ENCODE measurements at regions not wholly inside any gene's neighbourhood (a gene's known extent, or its start where the extent isn't known, plus 50 kb on each side); places are given as distances from the start of the nearest gene placed in this dataset.

DNA sequence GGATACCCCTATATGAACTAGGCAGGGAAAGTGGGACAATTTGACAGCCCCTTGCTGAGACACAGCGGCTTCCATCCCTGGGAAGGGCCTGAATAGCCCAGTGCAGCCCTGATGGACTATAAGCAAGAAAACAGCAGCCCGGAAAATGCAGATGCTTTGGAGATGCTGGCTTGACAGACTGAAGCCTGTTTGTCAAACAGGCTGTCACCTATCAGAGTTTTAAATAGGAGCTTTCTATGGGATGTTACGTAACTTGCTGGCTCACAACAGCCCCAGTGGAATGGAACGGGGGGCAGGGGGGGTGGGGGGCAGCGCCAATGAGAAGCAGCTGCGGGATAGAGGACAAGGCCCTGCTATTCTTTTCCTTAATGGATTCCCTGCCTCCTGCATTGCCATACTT is 91.9 kb upstream of the NTM start:
- Histone ChIP-seq H3K27ac (ENCODE audit: low read depth, low read length) (no peak overlapping the region), H3K4me1 (ENCODE audit: insufficient read depth, low read length) (peaks cover 27% of the 10 kb centered on the region), H3K4me3 (ENCODE audit: low read length) (no peak overlapping the region), H3K9me3 (ENCODE audit: insufficient read depth, low read depth, low read length) (peaks cover 3% of the 10 kb centered on the region; the same call in 1 of the 2 replicates), H3K9ac (ENCODE audit: low read depth, low read length) (no peak overlapping the region), H3K36me3 (ENCODE audit: insufficient read depth, low read length) (no peaks in the 10 kb centered on the region; the same call in 1 of the 2 replicates), H3K27me3 (ENCODE audit: insufficient read depth, low read length) (no peaks in the 10 kb centered on the region)
- WGBS = 88% methylated on average over 6 of the region's 6 CpGs

DNA sequence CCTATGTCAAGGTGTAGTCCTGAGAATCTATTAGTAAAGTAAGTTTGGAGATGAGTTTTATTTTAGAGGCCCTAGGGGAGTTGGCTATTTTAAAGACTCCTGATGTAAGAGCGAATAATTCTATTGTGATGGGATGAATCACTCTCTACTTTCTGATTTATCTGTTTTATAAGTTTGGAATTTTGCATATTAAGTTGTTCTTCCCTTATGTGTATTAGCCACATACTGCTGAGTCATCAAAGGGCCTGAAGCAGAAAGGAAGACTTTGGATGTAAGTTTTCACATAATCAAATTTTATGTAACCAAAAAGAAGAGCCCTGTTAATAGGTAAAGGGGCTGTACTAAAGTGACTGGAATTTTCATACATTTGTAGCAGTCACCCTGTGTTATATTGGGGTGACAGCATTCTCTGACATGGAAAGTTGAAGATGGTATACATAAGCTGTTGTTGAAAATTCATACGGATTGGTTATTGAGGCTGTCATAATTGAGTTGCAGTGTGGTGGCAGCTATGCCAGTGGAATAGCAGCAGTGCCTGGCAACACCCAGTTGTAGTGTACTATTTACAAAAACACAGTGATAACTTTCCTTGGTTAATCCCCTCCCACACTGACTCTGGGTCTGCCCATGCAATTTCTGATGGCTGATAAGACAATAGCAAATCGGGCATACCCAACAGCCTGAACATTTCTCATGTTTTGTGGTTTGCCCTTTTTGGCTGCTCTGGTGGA is 90.6 kb upstream of the NTM start:
- Histone ChIP-seq H3K27ac (ENCODE audit: low read depth, low read length) (no peak overlapping the region), H3K9me3 (ENCODE audit: insufficient read depth, low read depth, low read length) (peaks cover 3% of the 10 kb centered on the region; the same call in 1 of the 2 replicates), H3K4me3 (ENCODE audit: low read length) (no peak overlapping the region), H3K36me3 (ENCODE audit: insufficient read depth, low read length) (no peaks in the 10 kb centered on the region; the same call in 1 of the 2 replicates), H3K9ac (ENCODE audit: low read depth, low read length) (no peak overlapping the region), H3K4me1 (ENCODE audit: insufficient read depth, low read length) (peaks cover 16% of the 10 kb centered on the region; the same call in 1 of the 2 replicates), H3K27me3 (ENCODE audit: insufficient read depth, low read length) (no peaks in the 10 kb centered on the region)
- 94% methylated on average over 3 of the region's 3 CpGs for WGBS

GRCh38 chr11:131281316-131281715 is 89.1 kb upstream of the NTM start:
- Histone ChIP-seq H3K27me3 (ENCODE audit: insufficient read depth, low read length) (no peaks in the 10 kb centered on the region), H3K27ac (ENCODE audit: low read depth, low read length) (no peak overlapping the region), H3K9ac (ENCODE audit: low read depth, low read length) (no peak overlapping the region), H3K4me3 (ENCODE audit: low read length) (no peak overlapping the region), H3K36me3 (ENCODE audit: insufficient read depth, low read length) (no peaks in the 10 kb centered on the region; the same call in 1 of the 2 replicates), H3K9me3 (ENCODE audit: insufficient read depth, low read depth, low read length) (peaks cover 3% of the 10 kb centered on the region; the same call in 1 of the 2 replicates), H3K4me1 (ENCODE audit: insufficient read depth, low read length) (0 out of 2 replicates have a peak, but pooled peaks cover 3% of the 10 kb centered on the region)
- 93% methylated on average over 3 of the region's 3 CpGs for WGBS

DNA sequence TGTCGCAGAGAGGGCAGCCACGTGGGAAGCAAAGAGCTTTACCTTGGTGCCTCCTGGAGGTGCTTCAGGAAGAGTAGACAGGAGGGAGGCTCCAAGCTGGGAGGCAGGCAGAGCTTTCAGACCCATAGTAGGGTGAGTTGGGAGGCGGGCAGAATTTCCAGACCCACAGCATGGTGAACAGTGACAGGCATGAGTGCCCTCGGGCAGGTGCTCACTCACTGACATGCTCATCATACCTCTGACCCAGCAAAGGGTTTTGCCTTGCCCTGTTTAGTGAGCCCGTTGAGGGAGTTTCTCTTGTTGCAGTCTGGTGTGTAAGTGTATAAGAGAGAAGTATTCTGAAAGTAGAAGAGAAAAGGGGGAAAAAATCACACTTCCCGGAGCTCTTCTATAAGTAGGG is 86.4 kb upstream of the NTM start:
- peaks cover 6% of the 10 kb centered on the region for H3K4me1 ChIP-seq (ENCODE audit: insufficient read depth, low read length)
- H3K9me3 ChIP-seq (ENCODE audit: insufficient read depth, low read depth, low read length) = peaks cover 3% of the 10 kb centered on the region; the same call in 1 of the 2 replicates
- no peaks in the 10 kb centered on the region for H3K27me3 ChIP-seq (ENCODE audit: insufficient read depth, low read length)
- 92% methylated on average over 6 of the region's 6 CpGs for WGBS
- no peak overlapping the region for H3K9ac ChIP-seq (ENCODE audit: low read depth, low read length)
- no peak overlapping the region for H3K27ac ChIP-seq (ENCODE audit: low read depth, low read length)
- H3K36me3 ChIP-seq (ENCODE audit: insufficient read depth, low read length) = no peaks in the 10 kb centered on the region; the same call in 1 of the 2 replicates
- no peak overlapping the region for H3K4me3 ChIP-seq (ENCODE audit: low read length)

- no peak overlapping the region for H3K27ac ChIP-seq (ENCODE audit: low read depth, low read length)
- no peaks in the 10 kb centered on the region for H3K27me3 ChIP-seq (ENCODE audit: insufficient read depth, low read length)
- WGBS = 96% methylated on average over 4 of the region's 5 CpGs
- no peaks in the 10 kb centered on the region for H3K36me3 ChIP-seq (ENCODE audit: insufficient read depth, low read length)
- no peak overlapping the region for H3K9ac ChIP-seq (ENCODE audit: low read depth, low read length)
- no peak overlapping the region for H3K4me3 ChIP-seq (ENCODE audit: low read length)
- peaks cover 26% of the 10 kb centered on the region for H3K4me1 ChIP-seq (ENCODE audit: insufficient read depth, low read length)
- H3K9me3 ChIP-seq (ENCODE audit: insufficient read depth, low read depth, low read length) = no peaks in the 10 kb centered on the region
Observed at GRCh38 chr11:131288521-131289091, 81.8 kb upstream of the NTM start.

DNA sequence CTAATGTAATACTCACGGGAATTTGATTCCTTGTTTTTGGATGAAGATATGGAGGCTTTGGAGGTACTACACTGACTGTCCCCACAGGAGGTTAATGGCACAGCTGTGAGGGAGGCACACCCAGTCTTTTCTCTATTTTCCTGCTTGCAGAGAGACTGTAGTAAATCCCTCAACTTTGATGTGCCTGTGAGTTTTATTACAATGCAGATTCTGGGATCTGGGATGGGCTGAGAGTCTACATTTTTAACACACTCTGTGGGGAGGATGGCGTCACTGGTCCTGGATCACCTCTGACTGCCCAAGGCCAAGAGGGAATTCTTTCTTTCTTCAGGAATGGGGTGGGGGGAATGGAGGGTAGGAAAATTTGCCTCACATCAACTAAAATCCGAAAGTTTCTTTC is 80.2 kb upstream of the NTM start:
- H3K9me3 ChIP-seq (ENCODE audit: insufficient read depth, low read depth, low read length) = no peaks in the 10 kb centered on the region
- WGBS = 42% methylated on average over 2 of the region's 3 CpGs
- no peaks in the 10 kb centered on the region for H3K27me3 ChIP-seq (ENCODE audit: insufficient read depth, low read length)
- H3K36me3 ChIP-seq (ENCODE audit: insufficient read depth, low read length) = no peaks in the 10 kb centered on the region
- peaks cover 30% of the 10 kb centered on the region for H3K4me1 ChIP-seq (ENCODE audit: insufficient read depth, low read length)
- no peak overlapping the region for H3K9ac ChIP-seq (ENCODE audit: low read depth, low read length)
- H3K27ac ChIP-seq (ENCODE audit: low read depth, low read length) = no peak overlapping the region
- H3K4me3 ChIP-seq (ENCODE audit: low read length) = no peak overlapping the region

DNA sequence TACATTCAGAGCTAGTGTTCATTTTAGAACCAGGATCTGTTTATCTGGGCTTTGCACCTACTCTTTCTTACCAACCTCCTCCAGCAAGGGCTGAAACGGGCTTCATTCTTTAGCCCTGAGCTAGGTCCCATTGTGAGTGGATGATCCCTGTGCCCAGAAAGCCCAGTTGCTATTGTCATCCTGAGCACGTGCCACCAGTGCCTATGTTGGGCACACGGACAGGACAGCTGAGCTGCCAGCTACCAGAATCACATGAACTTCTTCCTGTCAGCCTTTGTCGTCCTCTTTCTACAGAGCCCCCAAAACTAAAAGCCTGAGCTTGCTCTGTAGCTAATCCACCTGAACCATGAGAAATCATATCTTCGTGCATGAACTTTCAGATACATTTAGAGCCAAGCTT is 74.4 kb upstream of the NTM start:
- H3K27me3 ChIP-seq (ENCODE audit: insufficient read depth, low read length) = no peaks in the 10 kb centered on the region
- peaks cover 9% of the 10 kb centered on the region; the same call in 1 of the 2 replicates for H3K36me3 ChIP-seq (ENCODE audit: insufficient read depth, low read length)
- H3K4me3 ChIP-seq (ENCODE audit: low read length) = no peak overlapping the region
- H3K4me1 ChIP-seq (ENCODE audit: insufficient read depth, low read length) = peaks cover 15% of the 10 kb centered on the region
- 91% methylated on average over 5 of the region's 5 CpGs for WGBS
- H3K27ac ChIP-seq (ENCODE audit: low read depth, low read length) = no peak overlapping the region
- H3K9me3 ChIP-seq (ENCODE audit: insufficient read depth, low read depth, low read length) = no peaks in the 10 kb centered on the region
- no peak overlapping the region for H3K9ac ChIP-seq (ENCODE audit: low read depth, low read length)

DNA sequence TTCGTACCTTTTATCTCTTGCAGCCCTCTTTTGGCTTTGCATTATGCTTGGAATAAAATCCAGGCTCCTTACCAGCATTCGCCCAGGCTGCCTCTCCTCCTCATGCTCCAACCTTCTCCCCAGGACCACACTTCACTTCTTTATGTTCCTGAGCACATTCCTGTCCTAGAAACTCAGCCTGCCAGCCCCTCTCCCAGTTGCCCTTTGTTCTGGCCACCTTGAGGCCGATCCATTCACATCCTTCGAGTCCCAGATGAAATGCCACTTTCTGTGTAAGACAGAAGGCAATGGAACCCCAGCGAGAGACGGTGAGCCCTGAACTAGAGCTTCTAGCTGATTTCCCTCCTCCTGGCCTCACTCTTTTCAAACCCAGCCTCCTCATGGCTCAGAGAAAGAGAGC is 73.0 kb upstream of the NTM start:
- no peak overlapping the region for H3K4me3 ChIP-seq (ENCODE audit: low read length)
- peaks cover 9% of the 10 kb centered on the region; the same call in 1 of the 2 replicates for H3K36me3 ChIP-seq (ENCODE audit: insufficient read depth, low read length)
- no peak overlapping the region for H3K9ac ChIP-seq (ENCODE audit: low read depth, low read length)
- no peaks in the 10 kb centered on the region for H3K27me3 ChIP-seq (ENCODE audit: insufficient read depth, low read length)
- H3K27ac ChIP-seq (ENCODE audit: low read depth, low read length) = no peak overlapping the region
- H3K9me3 ChIP-seq (ENCODE audit: insufficient read depth, low read depth, low read length) = no peaks in the 10 kb centered on the region
- H3K4me1 ChIP-seq (ENCODE audit: insufficient read depth, low read length) = peaks cover 9% of the 10 kb centered on the region; the same call in 1 of the 2 replicates
- 88% methylated on average over 6 of the region's 6 CpGs for WGBS

DNA sequence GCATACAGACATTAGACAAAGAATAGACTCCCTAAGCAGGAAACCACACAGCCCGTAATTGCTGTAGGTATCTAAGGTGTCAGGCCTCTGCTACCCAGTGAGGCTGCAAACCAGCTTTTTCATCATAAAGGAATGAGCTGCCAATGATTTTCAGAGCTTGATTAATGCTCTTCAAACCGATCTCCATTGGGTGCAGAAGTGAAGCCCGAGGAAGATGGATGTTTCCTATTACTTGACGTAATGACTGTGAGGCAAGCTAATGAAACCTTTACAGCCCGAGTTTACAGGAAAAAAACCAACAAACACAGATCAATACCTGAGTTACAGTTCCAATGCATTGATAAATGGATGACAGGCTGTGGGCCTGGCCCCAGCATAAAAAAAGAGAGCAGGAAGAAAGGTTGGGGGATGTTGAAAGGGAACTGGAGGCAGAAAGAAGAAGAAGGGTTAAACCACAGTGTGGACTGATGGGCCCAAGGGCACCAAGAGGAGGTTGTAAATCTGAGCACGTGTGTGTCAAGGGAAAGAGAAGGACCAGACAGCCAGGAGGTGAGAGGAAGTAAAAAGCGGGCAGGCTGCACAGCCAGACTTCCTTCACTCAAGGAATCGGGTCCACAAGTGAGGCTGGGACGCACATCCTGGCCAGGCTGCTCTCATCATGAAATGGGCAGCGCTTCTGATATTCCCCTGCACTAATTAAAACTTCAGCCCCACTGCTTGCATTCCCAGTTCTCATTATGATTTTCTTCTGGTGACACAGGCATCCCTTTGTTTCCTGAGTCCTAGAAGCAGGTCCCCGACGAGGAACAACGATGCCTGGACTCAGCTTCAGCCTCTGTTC is 70.6 kb upstream of the NTM start:
- H3K36me3 ChIP-seq (ENCODE audit: insufficient read depth, low read length) = peaks cover 9% of the 10 kb centered on the region; the same call in 1 of the 2 replicates
- no peak overlapping the region for H3K4me3 ChIP-seq (ENCODE audit: low read length)
- WGBS = 90% methylated on average over 13 of the region's 13 CpGs
- no peaks in the 10 kb centered on the region for H3K27me3 ChIP-seq (ENCODE audit: insufficient read depth, low read length)
- no peaks in the 10 kb centered on the region for H3K9me3 ChIP-seq (ENCODE audit: insufficient read depth, low read depth, low read length)
- H3K4me1 ChIP-seq (ENCODE audit: insufficient read depth, low read length) = peaks cover 3% of the 10 kb centered on the region; the same call in 1 of the 2 replicates
- H3K9ac ChIP-seq (ENCODE audit: low read depth, low read length) = no peak overlapping the region
- H3K27ac ChIP-seq (ENCODE audit: low read depth, low read length) = no peak overlapping the region

GRCh38 chr11:131300439-131300717 is 70.0 kb upstream of the NTM start:
- Histone ChIP-seq H3K9me3 (ENCODE audit: insufficient read depth, low read depth, low read length) (no peaks in the 10 kb centered on the region), H3K9ac (ENCODE audit: low read depth, low read length) (no peak overlapping the region), H3K27ac (ENCODE audit: low read depth, low read length) (no peak overlapping the region), H3K4me3 (ENCODE audit: low read length) (no peak overlapping the region), H3K36me3 (ENCODE audit: insufficient read depth, low read length) (peaks cover 9% of the 10 kb centered on the region; the same call in 1 of the 2 replicates), H3K27me3 (ENCODE audit: insufficient read depth, low read length) (no peaks in the 10 kb centered on the region), H3K4me1 (ENCODE audit: insufficient read depth, low read length) (peaks cover 3% of the 10 kb centered on the region; the same call in 1 of the 2 replicates)
- WGBS = 95% methylated on average over 10 of the region's 10 CpGs

DNA sequence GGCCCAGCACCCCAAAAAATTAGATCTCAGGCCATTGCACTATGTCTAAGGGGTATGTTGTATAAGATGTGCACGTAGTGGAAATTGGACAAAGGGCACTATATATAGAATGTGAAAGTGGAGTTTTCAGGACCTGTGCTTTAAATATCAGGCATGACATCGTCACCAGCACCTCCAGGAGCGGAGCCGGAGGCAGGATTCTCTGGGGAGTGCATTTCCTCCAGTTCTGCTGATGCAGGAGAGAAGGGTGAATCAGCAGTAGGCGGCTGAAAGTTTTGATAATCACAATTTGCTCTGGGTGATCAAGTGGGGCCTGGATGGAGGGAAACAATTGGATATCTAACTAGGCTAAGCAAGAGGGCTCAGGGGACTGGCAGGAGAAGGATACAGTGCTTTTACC is 69.1 kb upstream of the NTM start:
- no peak overlapping the region for H3K4me3 ChIP-seq (ENCODE audit: low read length)
- H3K9me3 ChIP-seq (ENCODE audit: insufficient read depth, low read depth, low read length) = no peaks in the 10 kb centered on the region
- no peak overlapping the region for H3K27ac ChIP-seq (ENCODE audit: low read depth, low read length)
- H3K9ac ChIP-seq (ENCODE audit: low read depth, low read length) = no peak overlapping the region
- H3K27me3 ChIP-seq (ENCODE audit: insufficient read depth, low read length) = no peaks in the 10 kb centered on the region
- H3K4me1 ChIP-seq (ENCODE audit: insufficient read depth, low read length) = peaks cover 3% of the 10 kb centered on the region; the same call in 1 of the 2 replicates
- 95% methylated on average over 5 of the region's 5 CpGs for WGBS
- H3K36me3 ChIP-seq (ENCODE audit: insufficient read depth, low read length) = peaks cover 9% of the 10 kb centered on the region; the same call in 1 of the 2 replicates

All from HUES64 (cell line).